ENCODE measurements at regions not wholly inside any gene's neighbourhood (a gene's known extent, or its start where the extent isn't known, plus 50 kb on each side); places are given as distances from the start of the nearest gene placed in this dataset.
"Not testable (repeated sequence)": the region's sequence is repeated elsewhere in the genome, so short reads cannot be mapped to it uniquely, and the experiment has no call there.

- DNase-seq = no peak
Measured at GRCh38 chr7:86366946-86367345, 276.8 kb upstream of the GRM3 start.

GRCh38 chr7:86340407-86340806, 303.3 kb upstream of the GRM3 start:
- not testable (repeated sequence) for DNase-seq

- no peak for DNase-seq
Measured at GRCh38 chr7:86339051-86339450, 304.7 kb upstream of the GRM3 start.

GRCh38 chr7:86328801-86329433, 314.8 kb upstream of the GRM3 start:
- DNase-seq = no peak

GRCh38 chr7:86326847-86327246, 316.9 kb upstream of the GRM3 start:
- no peak for DNase-seq

- no peak for DNase-seq
Measured at GRCh38 chr7:86320889-86321288, 322.8 kb upstream of the GRM3 start.

GRCh38 chr7:86320341-86320740, 323.4 kb upstream of the GRM3 start:
- no peak for DNase-seq

- no peak for DNase-seq
Measured at GRCh38 chr7:86313842-86314241, 329.9 kb upstream of the GRM3 start.

- DNase-seq = no peak
Measured at GRCh38 chr7:86301301-86301700, 342.4 kb upstream of the GRM3 start.

GRCh38 chr7:86295526-86295925, 348.2 kb upstream of the GRM3 start:
- DNase-seq = no peak

- DNase-seq = no peak
Measured at GRCh38 chr7:86282014-86282682, 361.6 kb upstream of the GRM3 start.

- no peak for DNase-seq
Measured at GRCh38 chr7:86280150-86280549, 363.6 kb upstream of the GRM3 start.

GRCh38 chr7:86262781-86263180, 380.9 kb upstream of the GRM3 start:
- DNase-seq = no peak

GRCh38 chr7:86257894-86258293, 385.8 kb upstream of the GRM3 start:
- DNase-seq = no peak

GRCh38 chr7:86252406-86252805, 391.3 kb upstream of the GRM3 start:
- DNase-seq = no peak

GRCh38 chr7:86248977-86249376, 394.7 kb upstream of the GRM3 start:
- no peak for DNase-seq

GRCh38 chr7:86243171-86243570, 400.5 kb upstream of the GRM3 start:
- no peak for DNase-seq

- DNase-seq = no peak
Measured at GRCh38 chr7:86226191-86226590, 417.5 kb upstream of the GRM3 start.

GRCh38 chr7:86222806-86223205, 420.9 kb upstream of the GRM3 start:
- no peak for DNase-seq

GRCh38 chr7:86214734-86215133, 429.0 kb upstream of the GRM3 start:
- no peak for DNase-seq

- no peak for DNase-seq
Measured at GRCh38 chr7:86212976-86213375, 430.7 kb upstream of the GRM3 start.

- DNase-seq = no peak
Measured at GRCh38 chr7:86209036-86209435, 434.7 kb upstream of the GRM3 start.

- DNase-seq = no peak
Measured at GRCh38 chr7:86207740-86208139, 436.0 kb upstream of the GRM3 start.

- no peak for DNase-seq
Measured at GRCh38 chr7:86202833-86203232, 440.9 kb upstream of the GRM3 start.

GRCh38 chr7:86201767-86202166, 441.9 kb upstream of the GRM3 start:
- DNase-seq = no peak
